BE2C (cell line): ENCODE measurements at regions not wholly inside any gene's neighbourhood (a gene's known extent, or its start where the extent isn't known, plus 50 kb on each side); places are given as distances from the start of the nearest gene placed in this dataset.

Source experiments
- DNase-seq: peaks from one replicate; pipeline ENCODE4 v3.0.0-alpha.2; 2020
- H3K27me3 ChIP-seq: fragments of 250-450 bp; sonication (Bioruptor Pico); 2 replicates; pipeline ENCODE4 v1.5.1; 2020; ENCODE audit warnings: mild to moderate bottlenecking
- H3K36me3 ChIP-seq: fragments of 250-450 bp; sonication (Bioruptor Pico); 2 replicates; pipeline ENCODE4 v1.5.1; 2020; ENCODE audit warnings: mild to moderate bottlenecking
- H3K4me1 ChIP-seq: fragments of 250-450 bp; sonication (Bioruptor Pico); 2 replicates; pipeline ENCODE4 v1.5.1; 2020
- H3K4me3 ChIP-seq: 2 replicates; pipeline ENCODE4 v1.5.1; 2011; ENCODE audit warnings: low read depth, low read length
- H3K9me3 ChIP-seq: fragments of 250-450 bp; sonication (Bioruptor Pico); 2 replicates; pipeline ENCODE4 v1.5.1; 2020
- TF ChIP-seq, protein P1 (sequence below): IDR thresholded peaks from 2 replicates; pipeline ENCODE4 v1.5.1; 2012; ENCODE audit warnings: mild to moderate bottlenecking, low read depth, low read length

DNA sequence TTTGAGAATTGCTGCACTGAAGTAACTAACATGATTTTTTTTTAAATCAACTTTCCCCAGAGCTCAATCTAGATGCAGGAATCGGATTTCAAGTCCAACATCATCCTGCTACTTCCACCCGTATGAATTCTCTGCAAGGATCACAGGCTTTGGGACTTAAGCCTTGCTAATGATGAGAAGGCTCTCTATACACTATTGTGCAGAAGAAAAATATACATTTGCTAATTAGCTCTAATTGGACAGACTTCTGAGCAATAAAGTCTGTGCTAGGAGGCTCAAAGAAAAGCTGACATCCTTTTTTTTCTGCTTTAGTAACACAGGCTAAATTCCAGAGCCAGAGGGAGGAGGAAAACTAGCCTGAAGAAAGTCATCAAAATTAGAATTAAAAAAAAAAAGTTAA, 433.6 kb downstream of the PMP22 start:
- Histone ChIP-seq H3K9me3 (no peaks in the 10 kb centered on the region), H3K4me1 (no peaks in the 10 kb centered on the region), H3K4me3 (no peak overlapping the region), H3K36me3 (no peaks in the 10 kb centered on the region), H3K27me3 (no peaks in the 10 kb centered on the region)
- TF ChIP-seq, protein P1, sequence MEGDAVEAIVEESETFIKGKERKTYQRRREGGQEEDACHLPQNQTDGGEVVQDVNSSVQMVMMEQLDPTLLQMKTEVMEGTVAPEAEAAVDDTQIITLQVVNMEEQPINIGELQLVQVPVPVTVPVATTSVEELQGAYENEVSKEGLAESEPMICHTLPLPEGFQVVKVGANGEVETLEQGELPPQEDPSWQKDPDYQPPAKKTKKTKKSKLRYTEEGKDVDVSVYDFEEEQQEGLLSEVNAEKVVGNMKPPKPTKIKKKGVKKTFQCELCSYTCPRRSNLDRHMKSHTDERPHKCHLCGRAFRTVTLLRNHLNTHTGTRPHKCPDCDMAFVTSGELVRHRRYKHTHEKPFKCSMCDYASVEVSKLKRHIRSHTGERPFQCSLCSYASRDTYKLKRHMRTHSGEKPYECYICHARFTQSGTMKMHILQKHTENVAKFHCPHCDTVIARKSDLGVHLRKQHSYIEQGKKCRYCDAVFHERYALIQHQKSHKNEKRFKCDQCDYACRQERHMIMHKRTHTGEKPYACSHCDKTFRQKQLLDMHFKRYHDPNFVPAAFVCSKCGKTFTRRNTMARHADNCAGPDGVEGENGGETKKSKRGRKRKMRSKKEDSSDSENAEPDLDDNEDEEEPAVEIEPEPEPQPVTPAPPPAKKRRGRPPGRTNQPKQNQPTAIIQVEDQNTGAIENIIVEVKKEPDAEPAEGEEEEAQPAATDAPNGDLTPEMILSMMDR, result no peak
- no peak for DNase-seq

DNA sequence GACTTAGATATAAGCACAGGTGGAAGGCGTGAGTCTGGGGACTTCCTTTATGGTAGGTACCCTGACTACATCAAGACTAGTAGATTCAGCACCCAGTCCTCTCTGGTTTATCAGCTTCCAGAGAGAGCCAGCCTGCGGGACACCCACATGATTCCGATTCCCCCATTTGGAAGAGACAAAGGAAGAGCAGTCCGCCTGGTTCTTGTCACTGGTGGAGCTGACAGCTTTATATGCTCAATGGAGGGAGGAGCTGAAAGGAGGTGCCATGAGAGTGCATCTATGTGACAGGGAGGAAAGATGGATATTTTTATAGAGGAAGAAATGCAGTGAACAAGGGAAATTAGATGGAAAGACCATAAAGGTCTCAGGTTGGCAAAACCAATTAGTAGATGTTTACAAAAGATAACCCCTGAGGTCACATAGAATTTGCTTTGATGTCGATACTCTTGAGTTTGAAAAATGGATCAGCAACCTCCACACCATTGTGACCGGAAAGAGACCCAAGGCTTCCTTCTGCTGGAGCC, 437.7 kb downstream of the PMP22 start:
- Histone ChIP-seq H3K27me3 (no peaks in the 10 kb centered on the region), H3K4me3 (no peak overlapping the region), H3K4me1 (no peaks in the 10 kb centered on the region), H3K9me3 (no peaks in the 10 kb centered on the region), H3K36me3 (no peaks in the 10 kb centered on the region)
- DNase-seq, result no peak
- TF ChIP-seq, protein P1, result no peak

GRCh38 chr17:14826358-14826757, 438.8 kb downstream of the PMP22 start:
- no peak for DNase-seq
- Histone ChIP-seq H3K9me3 (no peaks in the 10 kb centered on the region), H3K4me3 (no peak overlapping the region), H3K4me1 (no peaks in the 10 kb centered on the region), H3K36me3 (no peaks in the 10 kb centered on the region), H3K27me3 (no peaks in the 10 kb centered on the region)
- TF ChIP-seq, protein P1, result no peak

DNA sequence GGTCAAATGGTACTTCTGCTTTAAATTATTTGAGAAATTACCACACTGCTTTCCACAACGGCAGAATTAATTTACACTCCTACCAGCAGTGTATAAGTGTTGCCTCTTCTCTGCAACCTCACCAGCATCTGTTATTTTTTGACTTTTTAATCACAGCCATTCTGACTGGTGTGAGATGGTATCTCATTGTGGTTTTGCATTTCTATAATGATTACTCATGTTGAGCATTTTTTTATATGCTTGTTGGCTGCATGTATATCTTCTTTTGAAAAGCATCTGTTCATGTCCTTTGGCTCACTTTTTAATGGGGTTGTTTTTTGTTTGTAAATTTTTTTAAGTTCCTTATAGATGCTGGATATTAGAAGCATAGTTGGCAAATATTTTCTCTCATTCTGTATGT, 446.7 kb downstream of the PMP22 start:
- Histone ChIP-seq H3K4me3 (no peak overlapping the region), H3K9me3 (no peaks in the 10 kb centered on the region), H3K36me3 (no peaks in the 10 kb centered on the region), H3K27me3 (no peaks in the 10 kb centered on the region), H3K4me1 (no peaks in the 10 kb centered on the region)
- DNase-seq, result no peak
- TF ChIP-seq, protein P1, result no peak

GRCh38 chr17:14815079-14815478, 450.0 kb downstream of the PMP22 start:
- Histone ChIP-seq H3K36me3 (no peaks in the 10 kb centered on the region), H3K27me3 (no peaks in the 10 kb centered on the region), H3K9me3 (no peaks in the 10 kb centered on the region), H3K4me3 (no peak overlapping the region), H3K4me1 (no peaks in the 10 kb centered on the region)
- DNase-seq, result no peak
- TF ChIP-seq, protein P1, result no peak

- H3K4me3 ChIP-seq, result no peak overlapping the region
- no peaks in the 10 kb centered on the region for H3K4me1 ChIP-seq
- TF ChIP-seq, protein P1, result peak; percentile 34
- DNase-seq, result peak; percentile 20
- no peaks in the 10 kb centered on the region for H3K9me3 ChIP-seq
- no peaks in the 10 kb centered on the region for H3K36me3 ChIP-seq
- no peaks in the 10 kb centered on the region for H3K27me3 ChIP-seq
Observed at GRCh38 chr17:14813649-14814370, 451.3 kb downstream of the PMP22 start.
